IMR-90 (cell line): ENCODE measurements at regions not wholly inside any gene's neighbourhood (a gene's known extent, or its start where the extent isn't known, plus 50 kb on each side); places are given as distances from the start of the nearest gene placed in this dataset.

Source experiments
- ATAC-seq: fragments of 200-7000 bp; cut with Tn5 transposase; 2 replicates; pipeline ENCODE4 v1.9.1; 2020; ENCODE audit warnings: low read depth, mild to moderate bottlenecking, moderate library complexity
- BruUV-seq: library from RNA; stranded (reverse); fragments of 400-500 nt; replicated peaks from 2 replicates; lab custom pipeline; 2021; lab: Mats Ljungman, UMichigan
- CTCF ChIA-PET: fragments of 300-600 bp; formaldehyde crosslinking; extraction: SDS; loops from one replicate; lab custom pipeline; 2021; ENCODE audit warnings: antibody characterized with exemption; lab: Yijun Ruan, JAX
- POLR2A ChIA-PET: fragments of 300-600 bp; sonication (Branson Sonifier 250); formaldehyde crosslinking; loops from one replicate; lab custom pipeline; 2022; ENCODE audit warnings: antibody characterized with exemption; ENCODE audit not compliant: unreplicated experiment; lab: Charles Lee
- DNase-seq: peaks from one replicate; pipeline ENCODE4 v3.0.0; 2013
- H2AFZ ChIP-seq: replicated peaks from 2 replicates; pipeline ENCODE3; 2013; ENCODE audit warnings: low read length, mild to moderate bottlenecking; ENCODE audit not compliant: poor library complexity
- H2AK5ac ChIP-seq: 2 replicates; pipeline ENCODE4 v1.6.1; 2013; ENCODE audit warnings: low read depth, low read length, inconsistent platforms
- H2AK9ac ChIP-seq: replicated peaks from 2 replicates; pipeline ENCODE3; 2013; ENCODE audit warnings: mild to moderate bottlenecking, low read depth, low read length, moderate library complexity; ENCODE audit not compliant: poor library complexity
- H2BK120ac ChIP-seq: 2 replicates; pipeline ENCODE4 v1.6.1; 2013; ENCODE audit warnings: low read depth, low read length, inconsistent platforms
- H2BK15ac ChIP-seq: 3 replicates; pipeline ENCODE4 v1.6.1; 2013; ENCODE audit warnings: low read depth, low read length, inconsistent platforms
- H2BK20ac ChIP-seq: 2 replicates; pipeline ENCODE4 v1.6.1; 2013; ENCODE audit warnings: low read depth, mild to moderate bottlenecking, inconsistent platforms, low read length, moderate library complexity
- H2BK5ac ChIP-seq: 2 replicates; pipeline ENCODE4 v1.6.1; 2013; ENCODE audit warnings: mild to moderate bottlenecking, low read depth, low read length, inconsistent platforms; ENCODE audit not compliant: poor library complexity, severe bottlenecking
- H3K14ac ChIP-seq: replicated peaks from 2 replicates; pipeline ENCODE4 v1.6.1; 2013; ENCODE audit warnings: low read depth, low read length, inconsistent platforms
- H3K18ac ChIP-seq: 2 replicates; pipeline ENCODE4 v1.6.1; 2013; ENCODE audit warnings: low read depth, low read length, control low read depth
- H3K23ac ChIP-seq: 2 replicates; pipeline ENCODE4 v1.6.1; 2013; ENCODE audit warnings: low read depth, low read length, inconsistent platforms
- H3K27ac ChIP-seq: 2 replicates; pipeline ENCODE4 v1.5.1; 2013; ENCODE audit warnings: mild to moderate bottlenecking, control low read depth, low read length; ENCODE audit not compliant: insufficient read depth
- H3K27me3 ChIP-seq: 2 replicates; pipeline ENCODE4 v1.6.1; 2013; ENCODE audit warnings: low read length; ENCODE audit not compliant: control insufficient read depth, insufficient read depth
- H3K36me3 ChIP-seq: 2 replicates; pipeline ENCODE4 v1.6.1; 2013; ENCODE audit warnings: low read length, mixed read lengths; ENCODE audit not compliant: control insufficient read depth, insufficient read depth
- H3K4ac ChIP-seq: 2 replicates; pipeline ENCODE4 v1.6.1; 2013; ENCODE audit warnings: low read depth, low read length, inconsistent platforms
- H3K4me1 ChIP-seq: 2 replicates; pipeline ENCODE4 v1.6.1; 2013; ENCODE audit warnings: low read length, mixed read lengths; ENCODE audit not compliant: control insufficient read depth, insufficient read depth
- H3K4me2 ChIP-seq: 2 replicates; pipeline ENCODE4 v1.6.1; 2013; ENCODE audit warnings: low read depth, mild to moderate bottlenecking, control low read depth, low read length, moderate library complexity
- H3K4me3 ChIP-seq: 2 replicates; pipeline ENCODE4 v1.5.1; 2013; ENCODE audit warnings: low read depth, mild to moderate bottlenecking, control low read depth, low read length, moderate library complexity; ENCODE audit not compliant: insufficient read depth
- H3K56ac ChIP-seq: 2 replicates; pipeline ENCODE4 v1.6.1; 2013; ENCODE audit warnings: low read length, inconsistent platforms; ENCODE audit not compliant: insufficient read depth; ENCODE audit errors: extremely low read depth
- H3K79me1 ChIP-seq, 2 experiments: 2 replicates each; pipeline ENCODE4 v1.6.1; 2013; ENCODE audit warnings: low read length in 2 of 2, inconsistent platforms in 1 of 2, low read depth in 1 of 2
- H3K9ac ChIP-seq: 2 replicates; pipeline ENCODE4 v1.6.1; 2013; ENCODE audit warnings: low read depth, low read length, control low read depth
- H3K9me1 ChIP-seq: 2 replicates; pipeline ENCODE4 v1.6.1; 2013; ENCODE audit warnings: low read length, inconsistent platforms; ENCODE audit not compliant: insufficient read depth
- H3K9me3 ChIP-seq: 2 replicates; pipeline ENCODE4 v1.6.1; 2013; ENCODE audit warnings: low read length; ENCODE audit not compliant: control insufficient read depth, insufficient read depth
- H4K20me1 ChIP-seq: 2 replicates; pipeline ENCODE4 v1.6.1; 2013; ENCODE audit warnings: low read length, inconsistent platforms; ENCODE audit not compliant: insufficient read depth
- H4K5ac ChIP-seq: 2 replicates; pipeline ENCODE4 v1.6.1; 2013; ENCODE audit warnings: mild to moderate bottlenecking, low read depth, low read length, control low read depth
- H4K8ac ChIP-seq, 2 experiments: 2 replicates each; pipeline ENCODE4 v1.6.1; 2013; ENCODE audit warnings: low read depth in 2 of 2, low read length in 2 of 2, control low read depth in 1 of 2, inconsistent platforms in 1 of 2
- H4K91ac ChIP-seq: 2 replicates; pipeline ENCODE4 v1.6.1; 2013; ENCODE audit warnings: low read depth, low read length, inconsistent platforms; ENCODE audit not compliant: insufficient read depth
- BHLHE40 ChIP-seq: fragments of 150-350 bp; IDR thresholded peaks from 2 replicates; pipeline ENCODE4 v1.6.1; 2016; ENCODE audit warnings: mild to moderate bottlenecking, low read depth, low read length
- CEBPB ChIP-seq: IDR thresholded peaks from 2 replicates; pipeline ENCODE4 v1.6.1; 2012; ENCODE audit warnings: low read depth, low read length, improper control_type of control experiment
- CHD1 ChIP-seq: IDR thresholded peaks from 2 replicates; pipeline ENCODE4 v1.6.1; 2012; ENCODE audit warnings: low read depth, low read length, improper control_type of control experiment
- FOS ChIP-seq: fragments of 150-350 bp; IDR thresholded peaks from 2 replicates; pipeline ENCODE4 v1.6.1; 2016; ENCODE audit warnings: low read depth, low read length
- MAFK ChIP-seq: IDR thresholded peaks from 2 replicates; pipeline ENCODE4 v1.6.1; 2012; ENCODE audit warnings: low read depth, low read length, improper control_type of control experiment
- MAZ ChIP-seq: IDR thresholded peaks from 2 replicates; pipeline ENCODE4 v1.6.1; 2012; ENCODE audit warnings: low read depth, mild to moderate bottlenecking, low read length, improper control_type of control experiment, moderate library complexity, borderline replicate concordance
- MXI1 ChIP-seq: IDR thresholded peaks from 2 replicates; pipeline ENCODE4 v1.6.1; 2012; ENCODE audit warnings: low read depth, mild to moderate bottlenecking, low read length, moderate library complexity, borderline replicate concordance
- NFE2L2 ChIP-seq: fragments of 150-350 bp; IDR thresholded peaks from 2 replicates; pipeline ENCODE4 v1.6.1; 2016; ENCODE audit warnings: low read depth, mild to moderate bottlenecking, low read length
- POLR2A ChIP-seq: IDR thresholded peaks from 2 replicates; pipeline ENCODE4 v1.6.1; 2012; ENCODE audit warnings: mild to moderate bottlenecking, low read depth, low read length
- RAD21 ChIP-seq: IDR thresholded peaks from 2 replicates; pipeline ENCODE4 v1.6.1; 2012; ENCODE audit warnings: low read length, improper control_type of control experiment
- RCOR1 ChIP-seq: IDR thresholded peaks from 2 replicates; pipeline ENCODE4 v1.6.1; 2012; ENCODE audit warnings: mild to moderate bottlenecking, low read length, improper control_type of control experiment; ENCODE audit not compliant: insufficient replicate concordance
- RFX5 ChIP-seq: IDR thresholded peaks from 2 replicates; pipeline ENCODE4 v1.8.0; 2012; ENCODE audit warnings: low read depth, mild to moderate bottlenecking, low read length, moderate library complexity
- SMC3 ChIP-seq: fragments of 150-350 bp; IDR thresholded peaks from 2 replicates; pipeline ENCODE4 v1.6.1; 2016; ENCODE audit warnings: low read depth, mild to moderate bottlenecking, antibody characterized with exemption, low read length, moderate library complexity
- dilution Hi-C: fragments of 300-500 bp; cut with HindIII; formaldehyde crosslinking; loops from one replicate; pipeline ENCODE4 v1.14.3; 2018; ENCODE audit warnings: low sequenced_read_pairs; ENCODE audit not compliant: unreplicated experiment
- in situ Hi-C: fragments of 300-500 bp; cut with MboI; formaldehyde crosslinking; loops from 3 replicates; pipeline ENCODE4 v1.14.3; 2019; ENCODE audit warnings: low sequenced_read_pairs, inconsistent platforms, mixed read lengths
- intact Hi-C: fragments of 100-400 bp; cut with micrococcal nuclease; formaldehyde crosslinking; loops from 2 replicates; pipeline ENCODE4 v1.10.0; 2022
- TF ChIP-seq, protein P1 (sequence below): fragments of 150-350 bp; IDR thresholded peaks from 2 replicates; pipeline ENCODE4 v1.6.1; 2016; ENCODE audit warnings: low read depth, mild to moderate bottlenecking, low read length, moderate library complexity, borderline replicate concordance
- TF ChIP-seq, protein P2 (sequence below): fragments of 150-350 bp; IDR thresholded peaks from 2 replicates; pipeline ENCODE4 v1.6.1; 2017; ENCODE audit warnings: mild to moderate bottlenecking, antibody characterized with exemption, low read length, low read depth
- TF ChIP-seq, protein P3 (sequence below): conservative IDR thresholded peaks from 2 replicates; pipeline ENCODE4 v1.5.1; 2012; ENCODE audit warnings: mild to moderate bottlenecking, low read depth, low read length, improper control_type of control experiment

DNA sequence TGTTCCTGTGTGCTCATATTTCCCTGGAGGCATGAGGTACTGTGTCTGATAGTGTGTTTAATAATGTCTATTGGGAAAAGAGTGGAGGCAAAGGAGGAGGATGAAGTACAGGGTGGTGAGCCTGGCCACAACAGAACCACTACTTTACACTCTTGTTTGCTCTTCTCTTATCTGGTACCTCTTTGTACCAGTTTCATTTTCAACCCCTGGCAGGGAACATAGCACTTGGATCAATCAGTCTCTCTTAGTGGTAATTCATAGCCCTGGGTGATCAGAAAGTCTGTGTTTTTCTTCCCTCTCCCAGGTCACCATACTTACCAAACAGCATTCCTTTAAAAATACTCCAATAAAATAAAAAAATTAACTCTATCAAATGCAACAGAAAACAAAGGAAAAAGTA is 105.4 kb downstream of the DMRT2 start:
- no peak overlapping the region for H2BK20ac ChIP-seq
- BruUV-seq, result no TSS peak
- H3K36me3 ChIP-seq, result no peaks in the 10 kb centered on the region
- H2AFZ ChIP-seq, result no peak overlapping the region
- no peak overlapping the region for H2BK15ac ChIP-seq
- no peak overlapping the region for H3K18ac ChIP-seq
- H3K27me3 ChIP-seq, result no peaks in the 10 kb centered on the region
- no peaks in the 10 kb centered on the region for H3K4me1 ChIP-seq
- in situ Hi-C loops (no loop called here), intact Hi-C loops (no loop called here), dilution Hi-C loops (no loop called here)
- no peak overlapping the region for H4K5ac ChIP-seq
- no peak overlapping the region for H3K14ac ChIP-seq
- no peak overlapping the region for H4K8ac ChIP-seq
- H2BK120ac ChIP-seq, result no peak overlapping the region
- peaks cover 8% of the 10 kb centered on the region for H3K9me3 ChIP-seq
- H3K9ac ChIP-seq, result no peak overlapping the region
- no peak overlapping the region for H2AK9ac ChIP-seq
- no peak overlapping the region for H3K27ac ChIP-seq
- H3K9me1 ChIP-seq, result no peaks in the 10 kb centered on the region
- H3K23ac ChIP-seq, result no peak overlapping the region
- H3K79me1 ChIP-seq, result no peaks in the 10 kb centered on the region
- no peaks in the 10 kb centered on the region for H4K20me1 ChIP-seq
- no peak overlapping the region for H3K56ac ChIP-seq
- no peak for DNase-seq
- POLR2A ChIA-PET, result no interaction called here
- ATAC-seq, result no peak
- no peak overlapping the region for H3K4me3 ChIP-seq
- TF ChIP-seq RAD21 (no peak), POLR2A (no peak), CEBPB (no peak), MAFK (no peak), BHLHE40 (no peak), MAZ (no peak), CHD1 (no peak), MXI1 (no peak), RCOR1 (no peak), RFX5 (no peak), NFE2L2 (no peak), FOS (no peak), SMC3 (no peak)
- TF ChIP-seq, protein P1, sequence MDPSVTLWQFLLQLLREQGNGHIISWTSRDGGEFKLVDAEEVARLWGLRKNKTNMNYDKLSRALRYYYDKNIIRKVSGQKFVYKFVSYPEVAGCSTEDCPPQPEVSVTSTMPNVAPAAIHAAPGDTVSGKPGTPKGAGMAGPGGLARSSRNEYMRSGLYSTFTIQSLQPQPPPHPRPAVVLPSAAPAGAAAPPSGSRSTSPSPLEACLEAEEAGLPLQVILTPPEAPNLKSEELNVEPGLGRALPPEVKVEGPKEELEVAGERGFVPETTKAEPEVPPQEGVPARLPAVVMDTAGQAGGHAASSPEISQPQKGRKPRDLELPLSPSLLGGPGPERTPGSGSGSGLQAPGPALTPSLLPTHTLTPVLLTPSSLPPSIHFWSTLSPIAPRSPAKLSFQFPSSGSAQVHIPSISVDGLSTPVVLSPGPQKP, result no peak
- TF ChIP-seq, protein P2, sequence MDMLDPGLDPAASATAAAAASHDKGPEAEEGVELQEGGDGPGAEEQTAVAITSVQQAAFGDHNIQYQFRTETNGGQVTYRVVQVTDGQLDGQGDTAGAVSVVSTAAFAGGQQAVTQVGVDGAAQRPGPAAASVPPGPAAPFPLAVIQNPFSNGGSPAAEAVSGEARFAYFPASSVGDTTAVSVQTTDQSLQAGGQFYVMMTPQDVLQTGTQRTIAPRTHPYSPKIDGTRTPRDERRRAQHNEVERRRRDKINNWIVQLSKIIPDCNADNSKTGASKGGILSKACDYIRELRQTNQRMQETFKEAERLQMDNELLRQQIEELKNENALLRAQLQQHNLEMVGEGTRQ, result no peak
- TF ChIP-seq, protein P3, sequence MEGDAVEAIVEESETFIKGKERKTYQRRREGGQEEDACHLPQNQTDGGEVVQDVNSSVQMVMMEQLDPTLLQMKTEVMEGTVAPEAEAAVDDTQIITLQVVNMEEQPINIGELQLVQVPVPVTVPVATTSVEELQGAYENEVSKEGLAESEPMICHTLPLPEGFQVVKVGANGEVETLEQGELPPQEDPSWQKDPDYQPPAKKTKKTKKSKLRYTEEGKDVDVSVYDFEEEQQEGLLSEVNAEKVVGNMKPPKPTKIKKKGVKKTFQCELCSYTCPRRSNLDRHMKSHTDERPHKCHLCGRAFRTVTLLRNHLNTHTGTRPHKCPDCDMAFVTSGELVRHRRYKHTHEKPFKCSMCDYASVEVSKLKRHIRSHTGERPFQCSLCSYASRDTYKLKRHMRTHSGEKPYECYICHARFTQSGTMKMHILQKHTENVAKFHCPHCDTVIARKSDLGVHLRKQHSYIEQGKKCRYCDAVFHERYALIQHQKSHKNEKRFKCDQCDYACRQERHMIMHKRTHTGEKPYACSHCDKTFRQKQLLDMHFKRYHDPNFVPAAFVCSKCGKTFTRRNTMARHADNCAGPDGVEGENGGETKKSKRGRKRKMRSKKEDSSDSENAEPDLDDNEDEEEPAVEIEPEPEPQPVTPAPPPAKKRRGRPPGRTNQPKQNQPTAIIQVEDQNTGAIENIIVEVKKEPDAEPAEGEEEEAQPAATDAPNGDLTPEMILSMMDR, result no peak
- no peak overlapping the region for H2AK5ac ChIP-seq
- H4K91ac ChIP-seq, result no peak overlapping the region
- H2BK5ac ChIP-seq, result no peak overlapping the region
- no peak overlapping the region for H3K4me2 ChIP-seq
- CTCF ChIA-PET, result no interaction called here
- H3K4ac ChIP-seq, result no peak overlapping the region
